GM10266 (cell line): ENCODE measurements at regions not wholly inside any gene's neighbourhood (a gene's known extent, or its start where the extent isn't known, plus 50 kb on each side); places are given as distances from the start of the nearest gene placed in this dataset.
"Not testable (repeated sequence)": the region's sequence is repeated elsewhere in the genome, so short reads cannot be mapped to it uniquely, and the experiment has no call there.

Experiments
- DNase-seq: peaks from one replicate; pipeline ENCODE4 v3.0.0; 2012; ENCODE audit errors: extremely low spot score
- CTCF ChIP-seq: IDR thresholded peaks from 2 replicates; pipeline ENCODE4 v1.5.1; 2012; ENCODE audit warnings: mild to moderate bottlenecking, low read depth; ENCODE audit not compliant: control insufficient read depth, insufficient read depth; ENCODE audit errors: missing control alignments

- no peak for DNase-seq
- TF ChIP-seq CTCF, result no peak
Measured at GRCh38 chr12:46660276-46660675, 165.5 kb downstream of the SLC38A4 start.

GRCh38 chr12:46659824-46660223, 166.0 kb downstream of the SLC38A4 start:
- no peak for DNase-seq
- TF ChIP-seq CTCF, result no peak

GRCh38 chr12:46659032-46659650, 166.7 kb downstream of the SLC38A4 start:
- no peak for TF ChIP-seq CTCF
- no peak for DNase-seq

GRCh38 chr12:46657453-46658411, 168.1 kb downstream of the SLC38A4 start:
- no peak for DNase-seq
- TF ChIP-seq CTCF, result no peak

GRCh38 chr12:46655984-46656383, 169.8 kb downstream of the SLC38A4 start:
- not testable (repeated sequence) for DNase-seq

GRCh38 chr12:46653311-46653710, 172.5 kb downstream of the SLC38A4 start:
- DNase-seq, result no peak
- TF ChIP-seq CTCF, result no peak

GRCh38 chr12:46652692-46653091, 173.1 kb downstream of the SLC38A4 start:
- no peak for DNase-seq
- TF ChIP-seq CTCF, result no peak
